ENCODE measurements at regions not wholly inside any gene's neighbourhood (a gene's known extent, or its start where the extent isn't known, plus 50 kb on each side); places are given as distances from the start of the nearest gene placed in this dataset.
"Not testable (repeated sequence)": the region's sequence is repeated elsewhere in the genome, so short reads cannot be mapped to it uniquely, and the experiment has no call there.

DNA sequence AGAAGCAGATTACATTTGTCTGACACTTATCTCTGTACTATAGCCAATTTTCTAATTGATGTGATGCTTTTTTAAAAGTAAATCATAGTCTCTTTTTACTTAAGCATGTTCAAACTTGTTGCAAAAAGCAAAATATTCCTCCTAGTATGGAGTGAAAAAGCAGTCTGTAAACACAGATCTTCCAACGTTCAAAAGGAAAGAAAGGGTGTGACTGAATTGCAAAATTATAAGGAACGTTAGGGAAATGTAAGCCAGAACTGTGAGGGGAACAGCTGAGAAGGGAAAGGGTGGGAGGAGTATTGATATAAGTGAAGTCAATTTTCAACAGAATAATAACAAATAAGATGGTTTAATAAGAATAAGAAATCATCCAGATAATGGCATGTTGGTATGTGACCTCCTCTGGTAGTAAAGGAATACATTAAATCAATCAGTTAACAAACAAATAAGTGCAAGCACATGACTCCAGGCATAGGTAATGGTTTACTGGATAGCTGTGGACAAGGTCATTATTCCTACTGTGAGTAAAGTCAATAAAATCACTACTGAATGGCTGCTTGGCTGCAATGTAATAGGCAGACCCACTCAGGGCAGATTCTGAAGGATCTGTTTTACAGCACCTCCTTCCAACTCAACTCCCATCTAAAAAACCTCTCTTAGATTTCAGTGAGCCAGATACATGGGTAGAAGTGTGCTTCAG, 239.1 kb upstream of the NMUR2 start:
- Histone ChIP-seq H3K9me3 (no peaks in the 10 kb centered on the region; the same call in 1 of the 2 replicates), H3K4me1 (no peaks in the 10 kb centered on the region), H3K4me3 (ENCODE audit: low read depth, low read length) (no peak overlapping the region), H3K27me3 (no peaks in the 10 kb centered on the region), H3K36me3 (no peaks in the 10 kb centered on the region)
- TF ChIP-seq, protein P1, sequence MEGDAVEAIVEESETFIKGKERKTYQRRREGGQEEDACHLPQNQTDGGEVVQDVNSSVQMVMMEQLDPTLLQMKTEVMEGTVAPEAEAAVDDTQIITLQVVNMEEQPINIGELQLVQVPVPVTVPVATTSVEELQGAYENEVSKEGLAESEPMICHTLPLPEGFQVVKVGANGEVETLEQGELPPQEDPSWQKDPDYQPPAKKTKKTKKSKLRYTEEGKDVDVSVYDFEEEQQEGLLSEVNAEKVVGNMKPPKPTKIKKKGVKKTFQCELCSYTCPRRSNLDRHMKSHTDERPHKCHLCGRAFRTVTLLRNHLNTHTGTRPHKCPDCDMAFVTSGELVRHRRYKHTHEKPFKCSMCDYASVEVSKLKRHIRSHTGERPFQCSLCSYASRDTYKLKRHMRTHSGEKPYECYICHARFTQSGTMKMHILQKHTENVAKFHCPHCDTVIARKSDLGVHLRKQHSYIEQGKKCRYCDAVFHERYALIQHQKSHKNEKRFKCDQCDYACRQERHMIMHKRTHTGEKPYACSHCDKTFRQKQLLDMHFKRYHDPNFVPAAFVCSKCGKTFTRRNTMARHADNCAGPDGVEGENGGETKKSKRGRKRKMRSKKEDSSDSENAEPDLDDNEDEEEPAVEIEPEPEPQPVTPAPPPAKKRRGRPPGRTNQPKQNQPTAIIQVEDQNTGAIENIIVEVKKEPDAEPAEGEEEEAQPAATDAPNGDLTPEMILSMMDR (IDR thresholded peaks at IDR 0.05; ENCODE audit: low read depth, low read length): no peak
- no peak for DNase-seq

DNA sequence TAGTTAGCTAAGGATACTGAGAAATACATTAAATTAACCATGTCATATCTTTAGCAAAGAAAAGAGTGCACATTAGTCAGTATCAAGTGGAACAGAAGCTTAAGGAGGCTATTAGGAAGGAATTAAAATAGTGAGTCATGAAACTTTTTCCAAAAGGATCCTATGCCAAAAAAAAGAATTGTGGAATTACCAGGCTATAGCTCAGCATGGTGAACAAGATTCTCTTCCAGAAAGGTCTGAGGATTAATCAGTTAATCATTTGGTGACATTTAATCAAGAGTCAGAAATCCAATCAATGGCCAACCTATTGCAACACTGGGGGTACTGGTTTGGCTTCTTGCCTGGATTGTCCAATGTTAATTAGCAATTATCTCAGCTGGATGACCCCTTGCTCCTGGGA, 244.5 kb upstream of the NMUR2 start:
- H3K27me3 ChIP-seq: no peaks in the 10 kb centered on the region
- no peaks in the 10 kb centered on the region; the same call in 1 of the 2 replicates for H3K9me3 ChIP-seq
- TF ChIP-seq, protein P1 (IDR thresholded peaks at IDR 0.05; ENCODE audit: low read depth, low read length): no peak
- DNase-seq: no peak
- no peaks in the 10 kb centered on the region for H3K4me1 ChIP-seq
- no peak overlapping the region for H3K4me3 ChIP-seq (ENCODE audit: low read depth, low read length)
- H3K36me3 ChIP-seq: no peaks in the 10 kb centered on the region

GRCh38 chr5:152650413-152650812, 245.3 kb upstream of the NMUR2 start:
- Histone ChIP-seq H3K4me1 (no peaks in the 10 kb centered on the region), H3K36me3 (no peaks in the 10 kb centered on the region), H3K4me3 (ENCODE audit: low read depth, low read length) (no peak overlapping the region), H3K27me3 (no peaks in the 10 kb centered on the region), H3K9me3 (no peaks in the 10 kb centered on the region; the same call in 1 of the 2 replicates)
- DNase-seq: no peak
- TF ChIP-seq, protein P1 (IDR thresholded peaks at IDR 0.05; ENCODE audit: low read depth, low read length): no peak

DNA sequence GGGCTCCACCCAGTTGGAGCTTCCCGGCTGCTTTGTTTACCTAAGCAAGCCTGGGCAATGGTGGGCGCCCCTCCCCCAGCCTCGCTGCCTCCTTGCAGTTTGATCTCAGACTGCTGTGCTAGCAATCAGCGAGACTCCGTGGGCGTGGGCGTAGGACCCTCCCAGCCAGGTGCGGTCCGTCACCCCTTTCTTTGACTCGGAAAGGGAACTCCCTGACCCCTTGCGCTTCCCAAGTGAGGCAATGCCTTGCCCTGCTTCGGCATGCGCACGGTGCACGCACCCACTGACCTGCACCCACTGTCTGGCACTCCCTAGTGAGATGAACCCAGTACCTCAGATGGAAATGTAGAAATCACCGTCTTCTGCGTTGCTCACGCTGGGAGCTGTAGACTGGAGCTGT, 254.4 kb upstream of the NMUR2 start:
- not testable (repeated sequence) for H3K27me3 ChIP-seq; DNase-seq; H3K36me3 ChIP-seq; H3K4me3 ChIP-seq (ENCODE audit: low read depth, low read length); H3K9me3 ChIP-seq; H3K4me1 ChIP-seq

DNA sequence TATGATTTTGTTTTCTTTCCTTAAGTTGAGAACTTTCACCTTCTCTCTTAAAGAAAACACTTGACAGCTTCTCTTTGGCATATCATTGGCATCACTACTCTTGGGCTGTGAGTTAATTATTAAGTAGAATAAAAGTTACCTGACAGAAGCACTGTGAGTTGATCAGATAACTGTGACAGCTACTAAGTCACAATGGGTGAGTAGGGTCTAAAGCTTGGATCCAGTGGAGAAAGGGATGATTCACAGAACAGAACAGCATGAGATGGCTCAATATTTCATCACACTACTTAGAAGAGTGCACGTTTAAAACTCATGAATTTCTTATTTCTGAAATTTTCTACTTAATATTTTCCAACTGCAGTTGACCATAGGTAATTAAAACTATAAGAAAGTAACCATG, 268.5 kb upstream of the NMUR2 start:
- H3K9me3 ChIP-seq: no peaks in the 10 kb centered on the region
- no peaks in the 10 kb centered on the region for H3K36me3 ChIP-seq
- DNase-seq: no peak
- TF ChIP-seq, protein P1 (IDR thresholded peaks at IDR 0.05; ENCODE audit: low read depth, low read length): no peak
- H3K4me1 ChIP-seq: no peaks in the 10 kb centered on the region
- no peaks in the 10 kb centered on the region for H3K27me3 ChIP-seq
- H3K4me3 ChIP-seq (ENCODE audit: low read depth, low read length): no peak overlapping the region

GRCh38 chr5:152674403-152674802, 269.3 kb upstream of the NMUR2 start:
- H3K4me3 ChIP-seq (ENCODE audit: low read depth, low read length): no peak overlapping the region
- H3K27me3 ChIP-seq: no peaks in the 10 kb centered on the region
- no peak for DNase-seq
- H3K36me3 ChIP-seq: no peaks in the 10 kb centered on the region
- TF ChIP-seq, protein P1 (IDR thresholded peaks at IDR 0.05; ENCODE audit: low read depth, low read length): no peak
- no peaks in the 10 kb centered on the region for H3K9me3 ChIP-seq
- no peaks in the 10 kb centered on the region for H3K4me1 ChIP-seq

All from BE2C (cell line).